ENCODE measurements at regions not wholly inside any gene's neighbourhood (a gene's known extent, or its start where the extent isn't known, plus 50 kb on each side); places are given as distances from the start of the nearest gene placed in this dataset.

DNA sequence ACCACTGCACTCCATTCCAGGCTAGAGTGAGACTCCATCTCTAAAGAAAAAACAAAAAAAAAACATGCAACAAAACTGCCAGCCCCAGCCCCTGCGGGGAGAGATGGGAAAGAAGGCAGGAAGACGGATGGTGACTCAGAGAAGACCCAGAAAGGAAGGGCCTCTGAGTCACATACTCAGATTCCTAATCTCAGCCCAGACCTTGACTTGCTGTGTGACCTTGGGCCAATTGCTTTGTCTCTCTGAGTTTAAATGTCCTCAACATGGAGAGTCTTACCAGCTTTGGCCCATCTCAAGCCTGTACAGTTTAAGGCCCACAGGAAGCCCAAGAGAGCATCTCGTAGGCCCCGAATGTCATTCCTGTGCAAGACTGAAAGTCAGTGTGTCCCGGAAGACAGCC, 86.5 kb upstream of the LHX1 start:
- H3K4me1 Mint-ChIP-seq, result peaks cover 27% of the 10 kb centered on the region
- H3K4me3 Mint-ChIP-seq, result no peak overlapping the region
- Histone ChIP-seq H3K4me3 (no peak overlapping the region), H4K20me1 (replicated peaks; ENCODE audit: insufficient read depth) (no peaks in the 10 kb centered on the region), H3K4me2 (no peak overlapping the region), H3K4me1 (ENCODE audit: insufficient read depth) (peaks cover 12% of the 10 kb centered on the region), H3K27me3 (ENCODE audit: insufficient read depth) (no peaks in the 10 kb centered on the region), H3K27ac (ENCODE audit: low read depth) (no peak overlapping the region), H3F3A (replicated peaks; ENCODE audit: low read depth) (no peaks in the 10 kb centered on the region), H3K9me2 (ENCODE audit: insufficient read depth) (no peaks in the 10 kb centered on the region; the same call in 1 of the 2 replicates), H3K36me3 (ENCODE audit: insufficient read depth) (no peaks in the 10 kb centered on the region), H3K79me2 (replicated peaks; ENCODE audit: insufficient read depth) (no peaks in the 10 kb centered on the region), H2AFZ (no peak overlapping the region)
- no peaks in the 10 kb centered on the region for H3K36me3 Mint-ChIP-seq (ENCODE audit: low read depth)
- no peak for TF ChIP-seq CREB1 (CRISPR knock-in tag; IDR thresholded peaks at IDR 0.05; ENCODE audit: low read depth)
- TF ChIP-seq ZNF114 (CRISPR knock-in tag; IDR thresholded peaks at IDR 0.05), result no peak
- TF ChIP-seq JUNB (IDR thresholded peaks at IDR 0.05; ENCODE audit: unreplicated experiment), result no peak
- no peak for TF ChIP-seq EZH2phosphoT487 (IDR thresholded peaks at IDR 0.05; ENCODE audit: unreplicated experiment)
- TF ChIP-seq REST (IDR thresholded peaks at IDR 0.05; ENCODE audit: unreplicated experiment), result no peak
- TF ChIP-seq, protein P1, sequence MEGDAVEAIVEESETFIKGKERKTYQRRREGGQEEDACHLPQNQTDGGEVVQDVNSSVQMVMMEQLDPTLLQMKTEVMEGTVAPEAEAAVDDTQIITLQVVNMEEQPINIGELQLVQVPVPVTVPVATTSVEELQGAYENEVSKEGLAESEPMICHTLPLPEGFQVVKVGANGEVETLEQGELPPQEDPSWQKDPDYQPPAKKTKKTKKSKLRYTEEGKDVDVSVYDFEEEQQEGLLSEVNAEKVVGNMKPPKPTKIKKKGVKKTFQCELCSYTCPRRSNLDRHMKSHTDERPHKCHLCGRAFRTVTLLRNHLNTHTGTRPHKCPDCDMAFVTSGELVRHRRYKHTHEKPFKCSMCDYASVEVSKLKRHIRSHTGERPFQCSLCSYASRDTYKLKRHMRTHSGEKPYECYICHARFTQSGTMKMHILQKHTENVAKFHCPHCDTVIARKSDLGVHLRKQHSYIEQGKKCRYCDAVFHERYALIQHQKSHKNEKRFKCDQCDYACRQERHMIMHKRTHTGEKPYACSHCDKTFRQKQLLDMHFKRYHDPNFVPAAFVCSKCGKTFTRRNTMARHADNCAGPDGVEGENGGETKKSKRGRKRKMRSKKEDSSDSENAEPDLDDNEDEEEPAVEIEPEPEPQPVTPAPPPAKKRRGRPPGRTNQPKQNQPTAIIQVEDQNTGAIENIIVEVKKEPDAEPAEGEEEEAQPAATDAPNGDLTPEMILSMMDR (conservative IDR thresholded peaks at IDR 0.05; ENCODE audit: low read depth in 2 of 2), result no peak
- no peak for TF ChIP-seq NANOG (IDR thresholded peaks at IDR 0.05; ENCODE audit: borderline replicate concordance)
- TF ChIP-seq STAT1 (IDR thresholded peaks at IDR 0.05; ENCODE audit: unreplicated experiment), result no peak
- no peak for TF ChIP-seq ZNF331 (CRISPR knock-in tag; IDR thresholded peaks at IDR 0.05; ENCODE audit: low read depth)
- no peak for TF ChIP-seq ETS1 (IDR thresholded peaks at IDR 0.05)
- TF ChIP-seq ZNF462 (CRISPR knock-in tag; IDR thresholded peaks at IDR 0.05), result no peak
- TF ChIP-seq EZH2 (IDR thresholded peaks at IDR 0.05; ENCODE audit: low read depth, unreplicated experiment), result no peak
- no peak for TF ChIP-seq POLR2AphosphoS5 (IDR thresholded peaks at IDR 0.05; ENCODE audit: low read depth)
- no peak for DNase-seq (ENCODE audit: low spot score)
- H3K9me3 Mint-ChIP-seq, result no peaks in the 10 kb centered on the region; the same call in 2 of the 3 replicates
- H3K27ac Mint-ChIP-seq, result no peak overlapping the region
- H3K27me3 Mint-ChIP-seq (ENCODE audit: insufficient read depth, low read depth, poor library complexity), result peaks cover 4% of the 10 kb centered on the region
- no peak for ATAC-seq

Data from GM23338 (cell line).